Parathyroid adenoma (tissue), 2 donors: ENCODE measurements at regions not wholly inside any gene's neighbourhood (a gene's known extent, or its start where the extent isn't known, plus 50 kb on each side); places are given as distances from the start of the nearest gene placed in this dataset.

Experiments used
- H2AFZ ChIP-seq: fragments of 300-600 bp; sonication (generic); one replicate; pipeline ENCODE4 v1.7.0; 2017; ENCODE audit warnings: antibody characterized with exemption, mild to moderate bottlenecking
- H3K27ac ChIP-seq: fragments of 300-600 bp; sonication (generic); one replicate; pipeline ENCODE4 v1.7.0; 2017
- H3K27me3 ChIP-seq: fragments of 300-600 bp; sonication (generic); one replicate; pipeline ENCODE4 v1.7.0; 2017; ENCODE audit warnings: low read length; ENCODE audit not compliant: control insufficient read depth, insufficient read depth
- H3K36me3 ChIP-seq: fragments of 300-600 bp; sonication (generic); one replicate; pipeline ENCODE4 v1.7.0; 2017; ENCODE audit warnings: low read length; ENCODE audit not compliant: control insufficient read depth, insufficient read depth
- H3K4me1 ChIP-seq: fragments of 300-600 bp; sonication (generic); one replicate; pipeline ENCODE4 v1.7.0; 2017; ENCODE audit warnings: control low read depth
- H3K4me2 ChIP-seq: fragments of 300-600 bp; sonication (generic); one replicate; pipeline ENCODE4 v1.7.0; 2017; ENCODE audit warnings: low read length
- H3K4me3 ChIP-seq: fragments of 300-600 bp; sonication (generic); one replicate; pipeline ENCODE4 v1.7.0; 2017; ENCODE audit warnings: low read depth, low read length
- H3K79me2 ChIP-seq: fragments of 300-600 bp; sonication (generic); one replicate; pipeline ENCODE4 v1.7.0; 2017; ENCODE audit warnings: control low read depth
- H3K9ac ChIP-seq: fragments of 300-600 bp; sonication (generic); one replicate; pipeline ENCODE4 v1.7.0; 2017; ENCODE audit warnings: mild to moderate bottlenecking
- H3K9me3 ChIP-seq: fragments of 300-600 bp; sonication (generic); one replicate; pipeline ENCODE4 v1.7.0; 2017; ENCODE audit warnings: low read length; ENCODE audit not compliant: control insufficient read depth
- CTCF ChIP-seq: fragments of 300-600 bp; sonication (generic); IDR thresholded peaks from one replicate; pipeline ENCODE4 v1.7.0; 2017; ENCODE audit warnings: antibody characterized with exemption, mild to moderate bottlenecking
- donor health status: primary hyperparathyroidism.

DNA sequence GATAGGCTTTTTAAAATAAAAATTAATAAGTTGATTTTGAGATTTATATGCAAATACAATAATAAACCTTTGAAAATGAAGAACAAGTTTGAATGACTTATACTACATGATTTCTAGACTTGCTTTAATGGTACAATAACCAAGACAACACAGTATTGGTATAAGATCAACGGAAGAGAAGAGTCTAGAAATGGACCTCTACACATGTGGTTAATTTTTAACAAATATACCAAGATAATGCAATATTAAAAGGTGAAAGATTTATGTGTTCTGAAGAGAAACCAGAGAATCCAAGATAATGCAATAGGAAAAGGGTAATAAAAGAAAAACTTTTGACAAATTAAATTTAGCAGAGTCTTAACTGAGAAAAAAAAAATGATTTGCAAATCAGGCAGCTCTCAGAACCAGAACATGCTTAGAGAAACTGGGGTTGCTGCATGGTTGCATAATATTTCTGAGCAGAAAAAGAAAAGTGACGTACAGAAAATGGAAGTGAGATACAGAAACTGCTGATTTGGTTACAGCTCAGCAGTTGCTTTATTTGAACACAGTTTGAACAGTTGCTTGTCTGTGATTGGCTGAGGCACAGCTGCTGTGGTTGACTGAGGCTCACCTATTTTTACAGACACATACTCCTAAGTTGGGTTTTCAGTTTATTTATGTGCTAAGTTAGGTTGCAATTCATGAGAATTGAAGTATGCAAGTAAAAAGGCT is 365.9 kb downstream of the CRPPA start:
- no peak for TF ChIP-seq CTCF
- H3K4me2 ChIP-seq, result no peak overlapping the region
- no peak overlapping the region for H3K27ac ChIP-seq
- H3K4me3 ChIP-seq, result no peak overlapping the region
- H3K36me3 ChIP-seq, result no peaks in the 10 kb centered on the region
- no peak overlapping the region for H3K9ac ChIP-seq
- no peaks in the 10 kb centered on the region for H3K79me2 ChIP-seq
- H3K4me1 ChIP-seq, result no peaks in the 10 kb centered on the region
- H2AFZ ChIP-seq, result no peak overlapping the region
- H3K9me3 ChIP-seq, result no peaks in the 10 kb centered on the region
- no peaks in the 10 kb centered on the region for H3K27me3 ChIP-seq

DNA sequence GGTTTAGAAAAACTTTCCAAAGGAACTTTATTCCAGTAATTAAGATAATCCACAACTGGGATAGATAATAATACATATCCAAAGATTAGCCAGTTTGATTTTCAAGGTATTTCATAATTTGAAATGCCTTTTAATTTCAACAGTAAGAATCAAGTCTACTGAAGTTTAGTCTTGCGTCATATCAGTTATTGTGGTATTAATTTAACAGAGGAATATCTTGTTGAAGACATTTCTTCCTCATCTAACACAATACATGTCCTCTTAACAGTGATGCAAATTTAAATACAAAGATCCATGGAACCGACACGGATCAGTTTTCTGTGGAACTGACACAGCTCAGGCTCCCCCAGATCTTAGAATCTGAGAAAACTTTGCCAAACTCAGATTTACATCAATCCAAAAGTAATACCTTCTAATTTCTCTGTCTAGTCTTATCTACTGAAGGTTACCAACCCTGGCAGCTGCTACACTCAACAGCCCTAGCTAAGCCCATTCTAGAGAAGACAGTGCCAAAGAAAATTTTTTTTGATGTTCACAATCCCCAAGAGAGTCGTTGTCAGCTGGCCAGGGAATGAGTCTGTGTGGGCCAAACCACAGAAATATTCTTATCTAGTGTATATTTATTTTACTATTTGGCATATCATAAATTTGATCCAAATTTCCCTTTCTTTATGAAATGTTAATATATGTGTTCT is 365.2 kb upstream of the MEOX2 start:
- no peaks in the 10 kb centered on the region for H3K9me3 ChIP-seq
- no peak overlapping the region for H2AFZ ChIP-seq
- H3K27me3 ChIP-seq, result no peaks in the 10 kb centered on the region
- no peaks in the 10 kb centered on the region for H3K36me3 ChIP-seq
- no peak for TF ChIP-seq CTCF
- no peak overlapping the region for H3K4me2 ChIP-seq
- no peak overlapping the region for H3K27ac ChIP-seq
- no peaks in the 10 kb centered on the region for H3K4me1 ChIP-seq
- no peak overlapping the region for H3K4me3 ChIP-seq
- H3K79me2 ChIP-seq, result no peaks in the 10 kb centered on the region
- H3K9ac ChIP-seq, result no peak overlapping the region

DNA sequence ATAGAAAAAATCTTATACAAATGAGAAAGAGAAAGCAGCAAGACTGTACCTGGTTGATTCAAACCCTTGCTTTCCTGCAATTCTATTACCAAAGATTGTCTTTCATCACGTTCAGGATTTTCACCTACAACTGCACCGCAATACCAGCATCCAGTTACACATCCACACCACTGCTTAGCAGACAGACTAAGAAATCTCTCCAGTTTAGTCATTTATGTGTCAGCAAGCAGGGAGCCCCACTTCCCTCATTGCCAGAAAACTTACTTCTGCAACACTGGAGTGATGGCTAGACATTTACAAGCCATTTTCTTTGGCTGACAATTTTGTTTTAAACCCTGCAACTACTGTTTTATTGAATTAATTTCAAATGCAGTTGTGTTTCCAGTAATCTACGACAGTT is 359.6 kb upstream of the MEOX2 start:
- Histone ChIP-seq H3K9ac (no peak overlapping the region), H3K4me3 (no peak overlapping the region), H3K4me2 (no peak overlapping the region), H3K79me2 (no peaks in the 10 kb centered on the region), H3K27me3 (no peaks in the 10 kb centered on the region), H3K4me1 (no peaks in the 10 kb centered on the region), H3K36me3 (no peaks in the 10 kb centered on the region), H3K27ac (no peak overlapping the region), H3K9me3 (no peaks in the 10 kb centered on the region), H2AFZ (no peak overlapping the region)
- TF ChIP-seq CTCF, result no peak

DNA sequence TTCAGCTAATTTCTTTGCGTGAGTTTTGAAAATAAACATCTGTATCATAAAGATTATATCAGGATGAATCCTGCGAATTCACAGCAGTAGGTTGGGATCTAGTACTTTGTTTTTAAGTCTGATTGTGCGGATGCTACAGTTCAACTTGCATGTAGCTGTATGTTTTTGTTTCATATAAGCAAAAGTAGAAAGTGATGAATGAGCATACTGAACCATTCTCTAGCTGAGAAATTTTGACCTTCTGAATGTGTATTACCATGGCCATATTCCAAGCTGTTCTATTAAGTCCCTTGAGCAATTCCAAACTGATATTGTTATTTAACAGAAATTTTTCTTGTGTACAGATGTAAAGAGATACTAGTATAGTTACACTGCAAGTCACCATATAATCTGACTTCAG is 358.8 kb upstream of the MEOX2 start:
- no peak overlapping the region for H3K27ac ChIP-seq
- H3K36me3 ChIP-seq, result no peaks in the 10 kb centered on the region
- no peak overlapping the region for H3K4me3 ChIP-seq
- H3K9ac ChIP-seq, result no peak overlapping the region
- no peak for TF ChIP-seq CTCF
- no peaks in the 10 kb centered on the region for H3K27me3 ChIP-seq
- H3K79me2 ChIP-seq, result no peaks in the 10 kb centered on the region
- no peak overlapping the region for H3K4me2 ChIP-seq
- no peaks in the 10 kb centered on the region for H3K9me3 ChIP-seq
- no peaks in the 10 kb centered on the region for H3K4me1 ChIP-seq
- no peak overlapping the region for H2AFZ ChIP-seq

DNA sequence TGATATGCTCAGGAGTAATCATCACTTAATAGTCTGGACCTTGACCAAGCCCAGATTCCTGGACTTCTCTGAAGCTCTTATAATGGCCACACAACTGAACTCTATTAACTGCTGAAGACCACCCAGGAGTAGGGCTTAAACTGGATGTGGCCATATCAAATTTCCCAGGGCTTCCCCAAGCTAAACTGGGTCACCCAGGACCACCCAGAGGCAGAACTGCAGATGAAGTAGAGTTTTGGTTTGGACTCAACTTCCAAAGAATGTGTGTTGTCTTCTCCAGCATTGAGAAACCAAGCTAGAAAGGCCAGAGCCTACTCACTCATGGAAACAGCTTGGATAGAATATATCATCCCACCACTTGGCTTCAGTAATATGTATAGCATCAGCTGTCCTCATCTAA is 358.2 kb upstream of the MEOX2 start:
- H3K9me3 ChIP-seq, result no peaks in the 10 kb centered on the region

More for the DNA sequence above, 358.2 kb upstream of the MEOX2 start:
- H3K4me1 ChIP-seq, result no peaks in the 10 kb centered on the region
- H3K4me3 ChIP-seq, result no peak overlapping the region
- H3K27me3 ChIP-seq, result no peaks in the 10 kb centered on the region
- no peak overlapping the region for H3K9ac ChIP-seq
- H3K36me3 ChIP-seq, result no peaks in the 10 kb centered on the region
- H3K27ac ChIP-seq, result no peak overlapping the region
- H3K4me2 ChIP-seq, result no peak overlapping the region
- H2AFZ ChIP-seq, result no peak overlapping the region
- TF ChIP-seq CTCF, result no peak
- no peaks in the 10 kb centered on the region for H3K79me2 ChIP-seq
